ENCODE measurements at regions not wholly inside any gene's neighbourhood (a gene's known extent, or its start where the extent isn't known, plus 50 kb on each side); places are given as distances from the start of the nearest gene placed in this dataset.
"Not testable (repeated sequence)": the region's sequence is repeated elsewhere in the genome, so short reads cannot be mapped to it uniquely, and the experiment has no call there.

GRCh38 chr14:105896206-105896605 lies 369.8 kb downstream of the TMEM121 start:
- TF ChIP-seq CTCF, POLR2AphosphoS5, EP300 (IDR thresholded peaks at IDR 0.05): not testable (repeated sequence)

All from stomach (tissue), 4 donors.